Stimulated activated effector memory CD8-positive, alpha-beta T cell treated with anti-CD3 and anti-CD28 coated beads, Interleukin-12 subunit alpha, Interleukin-12 subunit beta, amount 100 ng/mL, for 72 hours (primary cell): ENCODE measurements at regions not wholly inside any gene's neighbourhood (a gene's known extent, or its start where the extent isn't known, plus 50 kb on each side); places are given as distances from the start of the nearest gene placed in this dataset.
"Not testable (repeated sequence)": the region's sequence is repeated elsewhere in the genome, so short reads cannot be mapped to it uniquely, and the experiment has no call there.

Experiments
- ATAC-seq: fragments of 150-1000 bp; cut with Tn5 transposase; 2 replicates; pipeline ENCODE4 v1.10.0; 2021
- DNase-seq, 2 donors: peaks; one replicate each; pipeline ENCODE4 v3.0.0; 2021 to 2022; ENCODE audit warnings: low spot score in 2 of 2
- H3K27ac Mint-ChIP-seq: one replicate; pipeline ENCODE4 v1.8.0; 2022; ENCODE audit warnings: mild to moderate bottlenecking, mixed read lengths
- H3K36me3 Mint-ChIP-seq: one replicate; pipeline ENCODE4 v1.8.0; 2022; ENCODE audit warnings: mild to moderate bottlenecking, mixed read lengths
- H3K4me1 Mint-ChIP-seq: one replicate; pipeline ENCODE4 v1.8.0; 2022; ENCODE audit warnings: mixed read lengths
- H3K4me3 Mint-ChIP-seq: one replicate; pipeline ENCODE4 v1.8.0; 2022; ENCODE audit warnings: mild to moderate bottlenecking, mixed read lengths
- H3K9me3 Mint-ChIP-seq: one replicate; pipeline ENCODE4 v1.8.0; 2022; ENCODE audit warnings: mixed read lengths

- DNase-seq, result no peak
- Mint-ChIP-seq H3K4me3 (no peak overlapping the region), H3K4me1 (peaks cover 6% of the 10 kb centered on the region), H3K36me3 (no peaks in the 10 kb centered on the region), H3K9me3 (no peaks in the 10 kb centered on the region), H3K27ac (no peak overlapping the region)
- ATAC-seq, result no peak
These were observed 131.6 kb upstream of the MAP3K1 start for GRCh38 chr5:56683733-56684132.

GRCh38 chr5:56683281-56683680, 132.1 kb upstream of the MAP3K1 start:
- no peaks in the 10 kb centered on the region for H3K9me3 Mint-ChIP-seq
- no peaks in the 10 kb centered on the region for H3K36me3 Mint-ChIP-seq

GRCh38 chr5:56681346-56681745, 134.0 kb upstream of the MAP3K1 start:
- H3K4me1 Mint-ChIP-seq, result no peaks in the 10 kb centered on the region
- DNase-seq, result no peak
- no peaks in the 10 kb centered on the region for H3K36me3 Mint-ChIP-seq
- ATAC-seq, result no peak
- no peak overlapping the region for H3K4me3 Mint-ChIP-seq
- no peaks in the 10 kb centered on the region for H3K9me3 Mint-ChIP-seq
- no peak overlapping the region for H3K27ac Mint-ChIP-seq

More at GRCh38 chr5:56683281-56683680, 132.1 kb upstream of the MAP3K1 start:
- Mint-ChIP-seq H3K4me1 (peaks cover 6% of the 10 kb centered on the region), H3K27ac (no peak overlapping the region), H3K4me3 (no peak overlapping the region)
- ATAC-seq (no peak), DNase-seq (no peak)

GRCh38 chr5:56680731-56681130, 134.6 kb upstream of the MAP3K1 start:
- no peak overlapping the region for H3K27ac Mint-ChIP-seq
- ATAC-seq (no peak), DNase-seq (no peak)
- no peaks in the 10 kb centered on the region for H3K4me1 Mint-ChIP-seq
- H3K4me3 Mint-ChIP-seq, result no peak overlapping the region
- no peaks in the 10 kb centered on the region for H3K9me3 Mint-ChIP-seq
- H3K36me3 Mint-ChIP-seq, result no peaks in the 10 kb centered on the region

- no peaks in the 10 kb centered on the region for H3K4me1 Mint-ChIP-seq
- no peak overlapping the region for H3K4me3 Mint-ChIP-seq
- no peak overlapping the region for H3K27ac Mint-ChIP-seq
- no peaks in the 10 kb centered on the region for H3K9me3 Mint-ChIP-seq
- DNase-seq, result no peak
- no peaks in the 10 kb centered on the region for H3K36me3 Mint-ChIP-seq
- ATAC-seq, result no peak
These were observed 137.6 kb upstream of the MAP3K1 start for GRCh38 chr5:56677690-56678305.

- no peaks in the 10 kb centered on the region for H3K36me3 Mint-ChIP-seq
- H3K9me3 Mint-ChIP-seq, result no peaks in the 10 kb centered on the region
- H3K4me1 Mint-ChIP-seq, result no peaks in the 10 kb centered on the region
- H3K4me3 Mint-ChIP-seq, result no peak overlapping the region
- no peak for DNase-seq
- H3K27ac Mint-ChIP-seq, result no peak overlapping the region
- peak; percentile 40 for ATAC-seq
These were observed 139.1 kb upstream of the MAP3K1 start for GRCh38 chr5:56676091-56676768.

- DNase-seq (no peak), ATAC-seq (no peak)
- H3K36me3 Mint-ChIP-seq, result no peaks in the 10 kb centered on the region
- peaks cover 16% of the 10 kb centered on the region for H3K4me1 Mint-ChIP-seq
- H3K27ac Mint-ChIP-seq, result no peak overlapping the region
- no peaks in the 10 kb centered on the region for H3K9me3 Mint-ChIP-seq
- no peak overlapping the region for H3K4me3 Mint-ChIP-seq
These were observed 140.9 kb upstream of the MAP3K1 start for GRCh38 chr5:56674441-56674840.

- no peak for ATAC-seq
- no peak for DNase-seq
- peaks cover 18% of the 10 kb centered on the region for H3K4me1 Mint-ChIP-seq
- no peak overlapping the region for H3K4me3 Mint-ChIP-seq
- no peak overlapping the region for H3K27ac Mint-ChIP-seq
- H3K9me3 Mint-ChIP-seq, result no peaks in the 10 kb centered on the region
- H3K36me3 Mint-ChIP-seq, result no peaks in the 10 kb centered on the region
These were observed 142.2 kb upstream of the MAP3K1 start for GRCh38 chr5:56673171-56673570.

GRCh38 chr5:56671571-56671970, 143.8 kb upstream of the MAP3K1 start:
- ATAC-seq, result no peak
- Mint-ChIP-seq H3K27ac (no peak overlapping the region), H3K36me3 (no peaks in the 10 kb centered on the region), H3K4me1 (peaks cover 18% of the 10 kb centered on the region), H3K9me3 (no peaks in the 10 kb centered on the region), H3K4me3 (no peak overlapping the region)
- no peak for DNase-seq

GRCh38 chr5:56670916-56671315, 144.4 kb upstream of the MAP3K1 start:
- H3K4me3 Mint-ChIP-seq, result no peak overlapping the region
- no peak for ATAC-seq
- H3K4me1 Mint-ChIP-seq, result peaks cover 18% of the 10 kb centered on the region
- no peak for DNase-seq
- no peaks in the 10 kb centered on the region for H3K36me3 Mint-ChIP-seq
- no peak overlapping the region for H3K27ac Mint-ChIP-seq
- no peaks in the 10 kb centered on the region for H3K9me3 Mint-ChIP-seq

GRCh38 chr5:56669534-56670483, 145.5 kb upstream of the MAP3K1 start:
- peaks cover 18% of the 10 kb centered on the region for H3K4me1 Mint-ChIP-seq
- peak in 1 of 2 donors; percentile 64 for DNase-seq

GRCh38 chr5:56668996-56669395, 146.4 kb upstream of the MAP3K1 start:
- no peak for ATAC-seq
- DNase-seq, result no peak
- Mint-ChIP-seq H3K4me1 (peaks cover 18% of the 10 kb centered on the region), H3K4me3 (no peak overlapping the region), H3K27ac (no peak overlapping the region), H3K36me3 (no peaks in the 10 kb centered on the region), H3K9me3 (no peaks in the 10 kb centered on the region)

More at GRCh38 chr5:56669534-56670483, 145.5 kb upstream of the MAP3K1 start:
- no peaks in the 10 kb centered on the region for H3K9me3 Mint-ChIP-seq
- no peaks in the 10 kb centered on the region for H3K36me3 Mint-ChIP-seq
- no peak overlapping the region for H3K4me3 Mint-ChIP-seq
- ATAC-seq, result peak; percentile 96
- no peak overlapping the region for H3K27ac Mint-ChIP-seq

GRCh38 chr5:56667692-56668091, 147.7 kb upstream of the MAP3K1 start:
- H3K4me1 Mint-ChIP-seq, result peaks cover 18% of the 10 kb centered on the region
- H3K4me3 Mint-ChIP-seq, result no peak overlapping the region
- no peaks in the 10 kb centered on the region for H3K9me3 Mint-ChIP-seq
- H3K36me3 Mint-ChIP-seq, result no peaks in the 10 kb centered on the region
- ATAC-seq (no peak), DNase-seq (no peak)
- no peak overlapping the region for H3K27ac Mint-ChIP-seq

GRCh38 chr5:56666901-56667300, 148.4 kb upstream of the MAP3K1 start:
- no peak overlapping the region for H3K27ac Mint-ChIP-seq
- no peak for DNase-seq
- H3K4me3 Mint-ChIP-seq, result no peak overlapping the region
- no peaks in the 10 kb centered on the region for H3K36me3 Mint-ChIP-seq
- H3K4me1 Mint-ChIP-seq, result peaks cover 18% of the 10 kb centered on the region
- H3K9me3 Mint-ChIP-seq, result no peaks in the 10 kb centered on the region
- ATAC-seq, result no peak

- ATAC-seq, H3K4me1 Mint-ChIP-seq, H3K9me3 Mint-ChIP-seq, H3K4me3 Mint-ChIP-seq, DNase-seq, H3K27ac Mint-ChIP-seq, H3K36me3 Mint-ChIP-seq: not testable (repeated sequence)
These were observed 150.2 kb upstream of the MAP3K1 start for GRCh38 chr5:56665117-56665516.
